GM12878 (cell line): ENCODE measurements at regions not wholly inside any gene's neighbourhood (a gene's known extent, or its start where the extent isn't known, plus 50 kb on each side); places are given as distances from the start of the nearest gene placed in this dataset.

ENCODE experiments used
- ATAC-seq: fragments of 200-7000 bp; cut with Tn5 transposase; 3 replicates; pipeline ENCODE4 v1.9.1; 2020; ENCODE audit warnings: mild to moderate bottlenecking, moderate library complexity
- BruUV-seq: library from RNA; stranded (reverse); fragments of 400-500 nt; replicated peaks from 2 replicates; lab custom pipeline; 2021; lab: Mats Ljungman, UMichigan
- CTCF ChIA-PET: fragments of 300-600 bp; sonication (Branson Sonifier 250); formaldehyde crosslinking; extraction: SDS; loops from one replicate; lab custom pipeline; 2021; ENCODE audit warnings: inconsistent platforms; lab: Yijun Ruan, JAX
- POLR2A ChIA-PET: fragments of 350-600 bp; formaldehyde crosslinking; extraction: SDS; loops from one replicate; lab custom pipeline; 2021; ENCODE audit warnings: inconsistent platforms; lab: Charles Lee
- RAD21 ChIA-PET: fragments of 300-600 bp; sonication (Branson Sonifier 250); formaldehyde crosslinking; loops from one replicate; lab custom pipeline; 2023; ENCODE audit warnings: antibody characterized with exemption; ENCODE audit not compliant: unreplicated experiment; lab: Charles Lee
- SMC1A ChIA-PET: fragments of 300-600 bp; sonication (Branson Sonifier 250); formaldehyde crosslinking; loops from one replicate; lab custom pipeline; 2023; ENCODE audit not compliant: unreplicated experiment, uncharacterized antibody; lab: Charles Lee
- DNase-seq: peaks from one replicate; pipeline ENCODE4 v3.0.0-alpha.2; 2011; ENCODE audit warnings: low read depth, low spot score
- FAIRE-seq: peaks from 3 replicates; lab custom pipeline; 2011; peaks lifted over from hg19 to GRCh38; lab: Jason Lieb, UNC
- H2AFZ ChIP-seq: 2 replicates; pipeline ENCODE4 v1.6.0; 2011; ENCODE audit warnings: low read depth, low read length, control low read depth; ENCODE audit not compliant: control insufficient read depth
- H3K27ac ChIP-seq: 2 replicates; pipeline ENCODE4 v1.5.1; 2011; ENCODE audit warnings: control low read depth; ENCODE audit not compliant: control insufficient read depth, insufficient read depth
- H3K27me3 ChIP-seq, 2 experiments: replicated peaks in 1 of 2; 2 replicates each; pipeline versions ENCODE4 v1.6.0 to v1.6.1; 2011; ENCODE audit warnings: low read length in 1 of 2; ENCODE audit not compliant: control insufficient read depth in 2 of 2, insufficient read depth in 2 of 2
- H3K36me3 ChIP-seq, 2 experiments: 2 replicates each; pipeline ENCODE4 v1.5.1; 2011; ENCODE audit warnings: low read length in 1 of 2; ENCODE audit not compliant: control insufficient read depth in 2 of 2, insufficient read depth in 2 of 2
- H3K4me1 ChIP-seq: 2 replicates; pipeline ENCODE4 v1.6.1; 2011; ENCODE audit warnings: mild to moderate bottlenecking, low read length, moderate library complexity, mixed read lengths; ENCODE audit not compliant: control insufficient read depth, insufficient read depth
- H3K4me2 ChIP-seq: 2 replicates; pipeline ENCODE4 v1.6.0; 2011; ENCODE audit warnings: control low read depth; ENCODE audit not compliant: control insufficient read depth, insufficient read depth
- H3K4me3 ChIP-seq: fragments of 200-600 bp; sonication (generic); 2 replicates; pipeline ENCODE4 v1.5.1; 2016
- H3K79me2 ChIP-seq: 2 replicates; pipeline ENCODE4 v1.6.0; 2011; ENCODE audit warnings: low read length; ENCODE audit not compliant: control insufficient read depth, insufficient read depth
- H3K9ac ChIP-seq: 2 replicates; pipeline ENCODE4 v1.8.0; 2011; ENCODE audit warnings: low read length, control low read depth, mixed read lengths; ENCODE audit not compliant: control insufficient read depth, insufficient read depth
- H3K9me3 ChIP-seq: replicated peaks from 3 replicates; pipeline ENCODE4 v1.5.1; 2011; ENCODE audit warnings: mild to moderate bottlenecking, low read length; ENCODE audit not compliant: control insufficient read depth, insufficient read depth
- H4K20me1 ChIP-seq: 2 replicates; pipeline ENCODE4 v1.6.0; 2011; ENCODE audit not compliant: control insufficient read depth, insufficient read depth
- BCLAF1 ChIP-seq: fragments of 450-650 bp; IDR thresholded peaks from 2 replicates; pipeline ENCODE4 v1.6.1; 2017; ENCODE audit warnings: antibody characterized with exemption, mild to moderate bottlenecking, moderate library complexity
- EGR1 ChIP-seq, 2 experiments: IDR thresholded peaks; 1 replicate in 1 of 2; 2 replicates in 1 of 2; pipeline ENCODE4 v1.6.1; 2011 to 2012; ENCODE audit warnings: low read depth in 2 of 2, low read length in 2 of 2, borderline replicate concordance in 1 of 2, mild to moderate bottlenecking in 1 of 2, moderate library complexity in 1 of 2
- POLR2AphosphoS2 ChIP-seq: IDR thresholded peaks from 2 replicates; pipeline ENCODE4 v1.6.1; 2011; ENCODE audit warnings: low read depth, mild to moderate bottlenecking, low read length, improper control_type of control experiment, moderate library complexity
- WGBS: methylation state at CpG from one replicate; pipeline ENCODE4 v1.1.6; 2016; ENCODE audit warnings: low lambda C conversion rate; ENCODE audit not compliant: insufficient replicate concordance, insufficient coverage; ENCODE audit errors: missing lambda C conversion rate; 5-methylcytosine and 5-hydroxymethylcytosine counted together
- in situ Hi-C: fragments of 300-500 bp; cut with MboI; formaldehyde crosslinking; loops from 9 replicates; pipeline ENCODE4 v1.14.3; 2018; ENCODE audit warnings: mixed read lengths
- intact Hi-C: fragments of 100-400 bp; cut with micrococcal nuclease; formaldehyde crosslinking; loops from one replicate; pipeline ENCODE4 v1.14.2; 2022; ENCODE audit not compliant: unreplicated experiment

GRCh38 chr22:48744967-48745841 is 1082.5 kb downstream of the BRD1 start:
- Histone ChIP-seq H3K79me2 (no peaks in the 10 kb centered on the region), H3K4me1 (no peaks in the 10 kb centered on the region), H3K9me3 (no peaks in the 10 kb centered on the region; the same call in 2 of the 3 replicates), H3K36me3 (no peaks in the 10 kb centered on the region), H2AFZ (no peak overlapping the region), H3K4me3 (no peak overlapping the region), H3K27me3 (no peaks in the 10 kb centered on the region), H3K9ac (no peak overlapping the region), H4K20me1 (no peaks in the 10 kb centered on the region), H3K27ac (no peak overlapping the region), H3K4me2 (no peak overlapping the region)
- no peak for DNase-seq
- ChIA-PET SMC1A (no interaction called here), CTCF (no interaction called here), RAD21 (no interaction called here), POLR2A (no interaction called here)
- in situ Hi-C loops (no loop called here), intact Hi-C loops (no loop called here)
- no TSS peak for BruUV-seq
- 58% methylated on average over 28 of the region's 40 CpGs for WGBS
- ATAC-seq = no peak
- no peak for FAIRE-seq
- TF ChIP-seq POLR2AphosphoS2 = no peak
- TF ChIP-seq BCLAF1 = no peak
- no peak for TF ChIP-seq EGR1 (IDR thresholded peaks at IDR 0.05; ENCODE audit: borderline replicate concordance in 1 of 2, low read depth in 2 of 2, low read length in 2 of 2)
